GM19397 (cell line): ENCODE measurements at regions not wholly inside any gene's neighbourhood (a gene's known extent, or its start where the extent isn't known, plus 50 kb on each side); places are given as distances from the start of the nearest gene placed in this dataset.
"Not testable (repeated sequence)": the region's sequence is repeated elsewhere in the genome, so short reads cannot be mapped to it uniquely, and the experiment has no call there.

ENCODE experiments used
- ATAC-seq: cut with Tn5 transposase; IDR thresholded peaks from one replicate; pipeline ENCODE4 v1.9.1; 2021; ENCODE audit warnings: mild to moderate bottlenecking, moderate library complexity; ENCODE audit not compliant: unreplicated experiment

DNA sequence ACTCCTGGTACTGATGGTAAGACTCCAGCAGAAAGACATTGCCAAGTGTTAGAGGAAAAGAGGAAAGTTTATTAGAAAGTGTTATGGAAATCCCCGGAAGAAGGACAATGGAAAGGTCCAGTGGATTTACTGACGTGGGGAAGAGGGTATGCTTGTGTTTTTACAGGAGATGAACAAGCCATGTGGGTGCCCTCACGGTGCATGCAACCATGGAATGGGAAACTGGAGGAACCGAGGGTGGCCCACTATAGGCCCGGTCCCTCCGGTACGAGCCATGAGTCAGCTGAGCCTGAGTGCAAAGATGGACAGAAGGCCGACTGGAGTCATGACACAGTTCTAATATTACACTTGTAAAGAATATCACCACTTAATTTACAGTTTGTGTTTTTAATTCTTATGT, 123.3 kb upstream of the ZCCHC13 start:
- ATAC-seq: no peak

- no peak for ATAC-seq
Observed at GRCh38 chrX:74179990-74180389, 124.0 kb upstream of the ZCCHC13 start.

- no peak for ATAC-seq
Observed at GRCh38 chrX:74179499-74179898, 124.5 kb upstream of the ZCCHC13 start.

GRCh38 chrX:74179071-74179470, 124.9 kb upstream of the ZCCHC13 start:
- no peak for ATAC-seq

- no peak for ATAC-seq
Observed at GRCh38 chrX:74178536-74178935, 125.4 kb upstream of the ZCCHC13 start.

GRCh38 chrX:74171465-74171864, 132.5 kb upstream of the ZCCHC13 start:
- ATAC-seq: no peak

DNA sequence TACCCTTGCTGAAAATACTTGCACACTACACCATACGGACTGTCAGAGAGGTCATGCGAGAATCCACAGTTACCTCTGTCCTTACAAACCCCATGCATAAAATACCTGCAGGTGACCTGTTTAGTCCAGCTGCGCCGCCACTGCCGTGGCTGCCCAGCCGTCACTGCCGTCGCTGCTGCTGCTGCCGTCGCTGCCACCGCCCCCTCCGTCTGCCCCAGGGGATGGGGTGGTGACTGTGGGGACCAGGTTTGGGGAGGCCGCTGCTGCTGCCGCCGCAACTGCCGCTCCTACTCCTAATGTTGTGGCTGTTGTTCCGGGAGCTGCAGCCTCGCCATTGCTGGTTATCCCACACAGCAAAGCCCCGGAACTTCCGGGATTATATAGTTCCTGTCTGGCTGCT, 141.8 kb upstream of the ZCCHC13 start:
- no peak for ATAC-seq

- ATAC-seq: no peak
Observed at GRCh38 chrX:74160816-74161215, 143.2 kb upstream of the ZCCHC13 start.

GRCh38 chrX:74160358-74160757, 143.6 kb upstream of the ZCCHC13 start:
- no peak for ATAC-seq

DNA sequence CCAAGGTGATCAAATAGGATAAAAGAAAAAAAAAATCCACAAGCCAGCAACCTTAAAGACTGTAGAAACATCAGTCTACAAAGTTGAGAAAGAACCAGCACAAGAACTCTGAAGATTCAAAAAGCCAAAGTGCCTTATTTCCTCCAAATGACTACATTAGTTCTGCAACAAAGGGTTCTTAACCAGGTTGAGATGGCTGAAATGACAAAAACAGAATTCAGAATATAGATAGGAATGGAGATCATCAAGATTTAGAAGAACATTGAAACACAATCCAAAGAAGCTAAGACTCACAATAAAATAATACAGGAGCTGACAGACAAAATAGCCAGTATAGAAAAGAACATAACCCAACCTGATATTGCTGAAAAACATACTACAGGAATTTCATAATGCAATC, 156.5 kb upstream of the ZCCHC13 start:
- ATAC-seq: no peak

DNA sequence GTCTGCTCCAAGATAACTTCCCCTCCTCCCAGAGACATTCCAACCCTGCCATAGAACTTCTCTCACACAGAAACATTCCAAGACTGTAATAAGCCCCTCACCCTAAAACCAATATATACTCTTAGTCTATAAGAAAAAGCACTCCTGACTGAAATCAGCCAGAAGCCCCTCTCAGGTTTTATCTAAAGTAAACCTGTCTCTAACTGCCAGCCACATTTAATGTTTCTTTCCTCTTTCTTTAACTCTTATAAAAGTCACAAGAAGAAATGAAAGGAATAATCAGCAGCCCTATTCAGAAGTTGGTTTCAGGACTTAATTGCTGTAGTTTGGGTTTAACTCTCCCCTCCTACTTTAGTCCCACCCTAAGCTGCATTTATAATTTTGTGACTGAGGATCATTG, 165.0 kb upstream of the ZCCHC13 start:
- ATAC-seq: no peak

DNA sequence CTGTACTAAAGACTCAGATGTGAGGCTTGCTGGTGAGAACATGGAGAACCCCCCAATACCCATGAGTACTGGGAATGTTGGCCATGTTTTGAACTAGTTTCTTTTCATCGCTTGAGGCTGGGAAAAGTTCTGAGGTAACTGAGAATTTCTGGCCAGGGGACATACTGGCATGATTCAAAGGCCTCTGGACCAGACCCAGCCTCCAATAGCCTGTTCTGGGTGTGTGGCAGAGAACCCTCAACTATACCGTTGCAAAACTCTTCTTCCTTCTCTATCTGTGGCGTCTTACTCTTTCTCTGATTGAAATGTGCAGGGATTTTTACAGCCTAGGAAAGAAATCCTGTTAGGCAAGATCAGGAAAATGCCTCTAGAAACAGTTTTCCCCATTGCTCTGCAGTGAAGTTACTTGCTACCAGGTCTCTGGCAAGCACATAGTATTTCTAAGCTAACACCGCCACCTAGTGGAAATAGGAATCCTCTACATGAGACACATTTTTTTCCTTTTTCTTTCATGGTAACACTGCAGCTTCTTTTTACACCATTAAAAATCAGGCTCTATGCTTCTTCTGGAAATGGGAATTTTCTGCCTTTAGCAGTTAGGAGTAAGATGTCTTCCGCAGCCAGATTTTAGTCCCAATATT, 170.7 kb upstream of the ZCCHC13 start:
- ATAC-seq: peak; percentile 57

DNA sequence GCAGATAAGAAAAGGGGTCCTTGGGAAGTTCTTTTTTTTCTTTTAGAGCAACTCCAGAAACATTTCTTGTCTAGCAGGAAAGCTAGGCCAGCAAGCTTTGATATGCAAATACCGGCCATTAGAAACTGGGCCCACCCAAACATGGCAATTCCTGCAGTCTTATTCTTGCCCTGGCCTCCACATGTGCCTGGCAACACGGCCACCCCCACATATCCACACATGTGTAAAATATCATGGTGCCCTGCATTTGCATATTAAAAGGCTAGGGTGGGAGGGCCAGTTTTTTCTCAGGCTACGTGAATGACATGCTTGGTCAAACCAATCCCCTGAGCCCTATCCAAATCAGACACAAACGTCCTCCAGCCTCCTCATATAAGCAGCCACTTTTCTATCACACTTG, 171.7 kb upstream of the ZCCHC13 start:
- ATAC-seq: no peak

- no peak for ATAC-seq
Observed at GRCh38 chrX:74119016-74119910, 184.7 kb upstream of the ZCCHC13 start.

DNA sequence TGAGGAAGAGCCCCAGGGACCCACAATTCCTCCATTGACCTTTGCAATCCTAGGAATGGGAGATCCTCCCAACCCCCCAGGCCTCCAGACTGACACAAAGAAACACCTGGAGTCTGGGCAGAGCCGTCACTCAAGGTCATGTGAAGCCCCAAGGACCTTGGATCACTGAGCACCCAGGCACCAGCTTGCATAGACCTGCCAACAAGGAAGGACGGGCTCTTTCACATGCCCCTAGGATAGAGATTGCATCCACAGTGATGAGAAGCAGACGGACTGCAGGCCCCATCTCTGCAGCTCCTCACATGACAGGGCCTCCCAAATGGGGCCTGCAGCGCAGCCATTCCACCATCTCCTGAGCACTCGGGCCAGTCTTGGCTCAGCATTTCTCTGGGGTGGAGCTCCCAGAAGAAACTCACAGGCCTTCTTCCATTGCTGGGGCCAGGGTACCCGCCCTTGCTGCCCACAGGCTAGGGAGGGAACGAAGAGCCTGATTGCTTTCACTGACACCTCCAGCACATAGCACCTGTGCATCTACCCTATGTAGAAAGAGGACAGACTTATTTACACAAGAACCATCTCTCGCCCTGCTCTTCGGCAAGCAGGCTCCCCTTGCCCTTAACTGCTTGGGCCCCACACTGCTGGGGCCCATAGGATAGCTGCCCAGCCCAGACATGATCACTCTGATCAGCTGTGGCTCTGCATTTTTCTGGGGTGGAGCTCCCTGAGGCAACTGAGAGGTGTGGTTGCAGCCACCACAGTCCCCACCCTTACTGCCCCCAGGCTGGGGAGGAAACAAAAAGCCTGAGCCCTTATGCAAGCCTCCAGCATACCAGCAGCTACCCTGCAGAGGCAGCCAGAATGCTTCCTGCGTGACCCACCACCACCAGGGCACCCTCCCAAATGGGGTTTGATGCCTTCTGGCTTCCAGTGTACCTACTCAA, 185.7 kb upstream of the ZCCHC13 start:
- ATAC-seq: no peak

DNA sequence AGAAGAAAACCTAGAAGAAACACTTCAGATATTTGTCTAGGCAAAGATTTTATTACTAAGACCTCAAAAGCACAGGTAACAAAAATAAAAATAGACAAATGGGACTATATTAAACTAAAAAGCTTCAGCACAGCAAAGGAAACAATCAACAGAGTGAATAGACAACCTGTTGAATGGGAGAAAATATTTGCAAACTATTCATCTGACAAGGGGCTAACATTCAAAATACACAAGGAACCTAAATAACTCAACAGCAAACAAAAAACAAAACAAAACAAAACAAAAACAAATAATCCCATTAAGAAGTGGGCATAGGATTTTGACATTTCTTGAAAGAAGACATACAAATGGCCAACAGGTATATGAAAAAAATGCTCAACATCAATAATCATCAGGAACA, 192.7 kb upstream of the ZCCHC13 start:
- ATAC-seq: no peak

GRCh38 chrX:74107666-74108065, 196.3 kb upstream of the ZCCHC13 start:
- no peak for ATAC-seq

DNA sequence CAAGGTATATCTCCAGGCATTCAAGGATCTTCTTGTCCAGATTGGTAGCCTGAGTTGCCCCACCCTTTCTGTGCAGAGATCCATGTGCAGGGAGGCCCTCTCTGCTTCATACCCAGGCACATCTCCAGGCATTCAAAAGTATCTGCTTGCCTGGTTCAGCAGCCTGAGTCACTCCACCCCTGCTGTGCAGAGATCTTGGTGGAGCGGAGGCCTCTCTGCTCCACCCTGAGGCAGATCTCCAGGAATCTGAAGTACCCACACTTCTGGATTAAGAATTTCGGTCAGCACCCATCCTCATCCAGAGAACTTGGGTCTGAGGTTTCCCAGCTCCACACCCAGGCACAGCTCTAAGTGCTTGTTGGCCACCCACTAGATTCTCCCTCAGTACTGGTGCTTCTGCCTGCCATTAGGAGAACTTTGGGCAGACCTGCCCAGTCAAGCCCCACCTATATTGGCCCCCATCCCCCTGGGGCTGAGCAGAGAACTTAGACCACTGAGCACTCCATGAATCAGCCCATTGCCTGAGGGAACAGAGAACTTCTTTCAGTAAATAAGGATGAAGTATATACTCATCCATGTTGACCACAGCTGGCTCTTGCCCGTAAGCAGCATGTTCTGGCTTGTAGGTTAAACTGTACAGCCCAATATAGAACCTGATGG, 199.5 kb upstream of the ZCCHC13 start:
- no peak for ATAC-seq

DNA sequence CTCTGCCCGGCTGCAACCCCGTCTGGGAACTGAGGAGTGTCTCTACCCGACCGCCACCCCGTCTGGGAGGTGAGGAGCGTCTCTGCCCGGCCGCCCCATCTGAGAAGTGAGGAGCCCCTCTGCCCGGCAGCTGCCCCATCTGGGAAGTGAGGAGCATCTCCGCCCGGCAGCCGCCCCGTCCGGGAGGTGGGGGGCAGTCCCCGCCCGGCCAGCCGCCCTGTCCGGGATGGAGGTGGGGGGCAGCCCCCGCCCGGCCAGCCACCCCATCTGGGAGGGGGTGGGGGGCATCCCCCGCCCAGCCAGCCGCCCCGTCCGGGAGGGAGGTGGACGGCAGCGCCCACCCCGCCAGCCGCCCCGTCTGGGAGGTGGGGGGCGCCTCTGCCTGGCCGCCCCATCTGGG, 205.6 kb upstream of the ZCCHC13 start:
- ATAC-seq: not testable (repeated sequence)

DNA sequence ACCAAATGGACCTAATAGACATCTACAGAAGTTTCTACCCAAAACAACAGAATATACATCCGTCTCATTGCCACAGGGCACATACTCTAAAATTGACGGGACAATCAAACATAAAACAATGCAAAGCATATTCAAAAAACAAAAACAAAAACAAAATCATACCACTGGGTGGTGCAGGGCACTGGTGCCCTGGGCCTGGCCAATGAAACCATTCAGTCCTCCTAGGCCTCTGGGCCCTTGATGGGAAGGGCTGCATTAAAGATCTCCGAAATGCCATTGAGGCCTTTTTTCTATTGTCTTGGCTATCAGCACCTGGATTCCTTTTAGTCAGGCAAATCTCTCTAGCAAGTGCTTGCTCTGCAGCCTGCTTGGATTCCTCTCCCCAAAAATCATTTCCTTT, 213.9 kb upstream of the ZCCHC13 start:
- ATAC-seq: no peak
